Thyroid gland (tissue), 4 donors: ENCODE measurements at regions not wholly inside any gene's neighbourhood (a gene's known extent, or its start where the extent isn't known, plus 50 kb on each side); places are given as distances from the start of the nearest gene placed in this dataset.

ENCODE experiments used
- POLR2A ChIP-seq, 2 donors: fragments of 450-650 bp; IDR thresholded peaks; one replicate each; pipeline ENCODE4 v1.6.1; 2017; ENCODE audit warnings: antibody characterized with exemption in 2 of 2, mild to moderate bottlenecking in 2 of 2, moderate library complexity in 1 of 2
- TF ChIP-seq, protein P1 (sequence below), 6 experiments: fragments of 200-600 bp in 3 of 6; fragments of 450-650 bp in 3 of 6; sonication (generic) in 3 of 6; IDR thresholded peaks; one replicate each; pipeline ENCODE4 v1.5.1; 2016 to 2019; ENCODE audit warnings: antibody characterized with exemption in 6 of 6, mild to moderate bottlenecking in 2 of 6, inconsistent platforms in 1 of 6, moderate library complexity in 1 of 6

DNA sequence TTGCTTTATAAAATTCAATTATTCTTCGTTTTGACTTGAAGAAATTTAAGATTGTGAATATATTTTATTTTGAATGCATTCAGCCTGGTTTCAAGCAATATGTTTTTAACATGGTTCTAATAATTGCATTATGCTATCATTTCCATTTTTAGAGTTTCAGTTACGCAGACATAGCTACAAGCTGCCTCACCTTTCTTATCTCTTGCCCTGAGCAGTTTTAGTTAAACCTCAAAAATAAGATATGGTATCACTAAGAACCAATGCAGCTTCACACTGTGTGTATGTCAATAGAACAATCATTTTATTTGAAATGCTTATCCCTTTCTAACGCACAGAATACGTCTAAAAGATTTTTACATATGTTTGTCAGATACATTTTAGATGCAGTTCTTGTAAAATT is 632.6 kb upstream of the KCND2 start:
- TF ChIP-seq, protein P1, sequence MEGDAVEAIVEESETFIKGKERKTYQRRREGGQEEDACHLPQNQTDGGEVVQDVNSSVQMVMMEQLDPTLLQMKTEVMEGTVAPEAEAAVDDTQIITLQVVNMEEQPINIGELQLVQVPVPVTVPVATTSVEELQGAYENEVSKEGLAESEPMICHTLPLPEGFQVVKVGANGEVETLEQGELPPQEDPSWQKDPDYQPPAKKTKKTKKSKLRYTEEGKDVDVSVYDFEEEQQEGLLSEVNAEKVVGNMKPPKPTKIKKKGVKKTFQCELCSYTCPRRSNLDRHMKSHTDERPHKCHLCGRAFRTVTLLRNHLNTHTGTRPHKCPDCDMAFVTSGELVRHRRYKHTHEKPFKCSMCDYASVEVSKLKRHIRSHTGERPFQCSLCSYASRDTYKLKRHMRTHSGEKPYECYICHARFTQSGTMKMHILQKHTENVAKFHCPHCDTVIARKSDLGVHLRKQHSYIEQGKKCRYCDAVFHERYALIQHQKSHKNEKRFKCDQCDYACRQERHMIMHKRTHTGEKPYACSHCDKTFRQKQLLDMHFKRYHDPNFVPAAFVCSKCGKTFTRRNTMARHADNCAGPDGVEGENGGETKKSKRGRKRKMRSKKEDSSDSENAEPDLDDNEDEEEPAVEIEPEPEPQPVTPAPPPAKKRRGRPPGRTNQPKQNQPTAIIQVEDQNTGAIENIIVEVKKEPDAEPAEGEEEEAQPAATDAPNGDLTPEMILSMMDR (IDR thresholded peaks at IDR 0.05): no peak
- no peak for TF ChIP-seq POLR2A (IDR thresholded peaks at IDR 0.05)
